ENCODE measurements at regions not wholly inside any gene's neighbourhood (a gene's known extent, or its start where the extent isn't known, plus 50 kb on each side); places are given as distances from the start of the nearest gene placed in this dataset.

- TF ChIP-seq POLR2A (IDR thresholded peaks at IDR 0.05) (no peak), CTCF (IDR thresholded peaks at IDR 0.05) (no peak), POLR2AphosphoS5 (IDR thresholded peaks at IDR 0.05; ENCODE audit: insufficient read depth in 1 of 2, low read depth in 1 of 2) (no peak)
Measured at GRCh38 chr10:128416231-128416630, 290.0 kb upstream of the MKI67 start.
